ENCODE measurements at regions not wholly inside any gene's neighbourhood (a gene's known extent, or its start where the extent isn't known, plus 50 kb on each side); places are given as distances from the start of the nearest gene placed in this dataset.

DNA sequence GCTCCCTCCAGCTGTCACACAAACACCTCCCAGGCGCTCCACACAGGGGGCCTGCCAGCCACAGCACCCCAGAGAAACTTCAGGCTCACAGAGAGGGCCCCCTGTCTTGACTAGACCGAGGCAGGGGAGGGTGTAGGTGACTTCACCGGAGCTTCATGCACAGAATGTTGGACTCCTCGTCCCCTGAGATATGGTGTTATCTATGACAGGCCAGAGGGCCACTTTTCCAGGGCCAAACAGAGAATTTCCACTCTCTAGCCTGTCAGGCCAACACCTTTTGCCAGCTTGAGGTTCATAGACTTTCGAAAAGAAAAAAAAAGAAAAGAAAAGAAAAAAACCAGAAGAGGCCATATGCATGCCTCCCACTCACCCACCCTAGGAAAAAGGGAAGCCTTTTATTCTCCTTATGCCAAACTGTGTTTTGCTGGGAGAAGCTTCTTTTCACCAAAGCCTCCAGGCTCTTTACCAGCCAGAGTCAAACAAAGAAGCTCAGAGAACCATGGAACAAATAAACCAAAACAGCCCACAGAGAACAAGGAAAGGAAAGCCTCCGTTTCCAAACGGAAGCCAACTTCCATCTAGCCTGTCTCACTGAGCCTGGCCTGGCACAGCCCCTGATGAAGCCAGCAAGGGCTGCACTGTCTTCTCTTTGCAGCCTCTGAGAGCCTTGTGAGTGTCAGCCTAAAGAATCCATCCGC lies 313.2 kb upstream of the JARID2 start (continued):
- TF ChIP-seq ZNF274 (IDR thresholded peaks at IDR 0.05; ENCODE audit: low read depth, low read length) (no peak), ZFX (IDR thresholded peaks at IDR 0.05) (no peak), YY1 (IDR thresholded peaks at IDR 0.05; ENCODE audit: extremely low read depth, insufficient replicate concordance, low read depth, low read length) (no peak), SIN3A (IDR thresholded peaks at IDR 0.05; ENCODE audit: low read depth) (no peak), POLR2A (IDR thresholded peaks at IDR 0.05; ENCODE audit: borderline replicate concordance, extremely low read depth, insufficient read depth, insufficient read length) (no peak), CBX3 (IDR thresholded peaks at IDR 0.05; ENCODE audit: low read depth) (no peak), FOSL1 (IDR thresholded peaks at IDR 0.05; ENCODE audit: low read depth) (no peak), TCF7L2 (IDR thresholded peaks at IDR 0.05; ENCODE audit: borderline replicate concordance, extremely low read depth, insufficient read depth, insufficient read length) (no peak), SRF (IDR thresholded peaks at IDR 0.05; ENCODE audit: low read depth) (no peak), EGR1 (IDR thresholded peaks at IDR 0.05; ENCODE audit: low read depth) (no peak), JUND (IDR thresholded peaks at IDR 0.05) (no peak), POLR2AphosphoS5 (IDR thresholded peaks at IDR 0.05; ENCODE audit: low read depth, low read length) (no peak)
- TF ChIP-seq, protein P1, sequence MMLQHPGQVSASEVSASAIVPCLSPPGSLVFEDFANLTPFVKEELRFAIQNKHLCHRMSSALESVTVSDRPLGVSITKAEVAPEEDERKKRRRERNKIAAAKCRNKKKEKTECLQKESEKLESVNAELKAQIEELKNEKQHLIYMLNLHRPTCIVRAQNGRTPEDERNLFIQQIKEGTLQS (IDR thresholded peaks at IDR 0.05), result no peak
- TF ChIP-seq, protein P2, sequence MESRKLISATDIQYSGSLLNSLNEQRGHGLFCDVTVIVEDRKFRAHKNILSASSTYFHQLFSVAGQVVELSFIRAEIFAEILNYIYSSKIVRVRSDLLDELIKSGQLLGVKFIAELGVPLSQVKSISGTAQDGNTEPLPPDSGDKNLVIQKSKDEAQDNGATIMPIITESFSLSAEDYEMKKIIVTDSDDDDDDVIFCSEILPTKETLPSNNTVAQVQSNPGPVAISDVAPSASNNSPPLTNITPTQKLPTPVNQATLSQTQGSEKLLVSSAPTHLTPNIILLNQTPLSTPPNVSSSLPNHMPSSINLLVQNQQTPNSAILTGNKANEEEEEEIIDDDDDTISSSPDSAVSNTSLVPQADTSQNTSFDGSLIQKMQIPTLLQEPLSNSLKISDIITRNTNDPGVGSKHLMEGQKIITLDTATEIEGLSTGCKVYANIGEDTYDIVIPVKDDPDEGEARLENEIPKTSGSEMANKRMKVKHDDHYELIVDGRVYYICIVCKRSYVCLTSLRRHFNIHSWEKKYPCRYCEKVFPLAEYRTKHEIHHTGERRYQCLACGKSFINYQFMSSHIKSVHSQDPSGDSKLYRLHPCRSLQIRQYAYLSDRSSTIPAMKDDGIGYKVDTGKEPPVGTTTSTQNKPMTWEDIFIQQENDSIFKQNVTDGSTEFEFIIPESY (IDR thresholded peaks at IDR 0.05; ENCODE audit: extremely low read depth, insufficient replicate concordance, low read length), result no peak

DNA sequence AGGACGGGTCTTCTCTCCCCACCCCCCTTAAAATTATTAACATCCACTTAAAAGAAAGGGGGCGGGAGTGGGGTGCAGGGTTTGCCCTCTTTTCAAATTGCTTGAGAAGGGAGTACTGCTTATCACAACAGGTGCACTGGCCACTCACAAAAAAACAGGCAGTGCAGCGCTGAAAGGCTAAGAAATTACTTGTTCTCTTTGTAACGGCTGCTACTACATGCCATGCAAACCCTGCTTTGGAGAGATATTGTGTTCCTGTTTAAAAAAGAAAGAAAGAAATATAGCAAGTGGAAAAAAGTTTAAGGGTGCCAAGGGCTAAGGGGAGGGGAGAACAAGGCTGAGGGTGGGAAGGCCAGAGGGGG lies 312.7 kb upstream of the JARID2 start:
- Histone ChIP-seq H3K27ac (ENCODE audit: low read depth, low read length) (no peak overlapping the region), H3K27me3 (ENCODE audit: insufficient read depth, low read length) (no peaks in the 10 kb centered on the region), H3K79me2 (ENCODE audit: insufficient read depth, low read length) (no peaks in the 10 kb centered on the region), H3K4me2 (ENCODE audit: low read length) (no peak overlapping the region), H3K9me3 (ENCODE audit: control insufficient read depth in 1 of 2, insufficient read depth in 1 of 2, low read depth in 1 of 2, low read length in 2 of 2) (no peaks in the 10 kb centered on the region), H3K4me1 (ENCODE audit: control insufficient read depth in 1 of 2, insufficient read depth in 2 of 2, low read length in 2 of 2) (peaks cover 0 to 7% of the 10 kb centered on the region in 2 experiments; a peak in 2 of 4 replicates), H4K20me1 (ENCODE audit: insufficient read depth) (no peaks in the 10 kb centered on the region), H3K9ac (ENCODE audit: low read length) (no peak overlapping the region), H3K4me3 (replicated peaks in 1 of 2; ENCODE audit: low read depth in 1 of 2, low read length in 2 of 2) (no peak overlapping the region), H3K9me2 (ENCODE audit: insufficient read depth) (no peaks in the 10 kb centered on the region), H2AFZ (ENCODE audit: low read depth, low read length, poor library complexity, severe bottlenecking) (no peak overlapping the region), H3K36me3 (ENCODE audit: control insufficient read depth in 1 of 2, insufficient read depth in 2 of 2, low read length in 2 of 2) (no peaks in the 10 kb centered on the region)
- ChIA-PET RAD21 (ENCODE audit: low non-redundant PET in 1 of 2, low total read pairs in 2 of 2, uncharacterized antibody in 2 of 2, unreplicated experiment in 2 of 2) (no interaction called here), POLR2A (no interaction called here), CTCF (no interaction called here)
- no TSS peak for BruUV-seq (replicated peaks)
- intact Hi-C loops (cut with micrococcal nuclease), result no loop called here
- no peak for ATAC-seq
- no peak for DNase-seq (ENCODE audit: low read depth, low spot score)
- TF ChIP-seq, protein P3, sequence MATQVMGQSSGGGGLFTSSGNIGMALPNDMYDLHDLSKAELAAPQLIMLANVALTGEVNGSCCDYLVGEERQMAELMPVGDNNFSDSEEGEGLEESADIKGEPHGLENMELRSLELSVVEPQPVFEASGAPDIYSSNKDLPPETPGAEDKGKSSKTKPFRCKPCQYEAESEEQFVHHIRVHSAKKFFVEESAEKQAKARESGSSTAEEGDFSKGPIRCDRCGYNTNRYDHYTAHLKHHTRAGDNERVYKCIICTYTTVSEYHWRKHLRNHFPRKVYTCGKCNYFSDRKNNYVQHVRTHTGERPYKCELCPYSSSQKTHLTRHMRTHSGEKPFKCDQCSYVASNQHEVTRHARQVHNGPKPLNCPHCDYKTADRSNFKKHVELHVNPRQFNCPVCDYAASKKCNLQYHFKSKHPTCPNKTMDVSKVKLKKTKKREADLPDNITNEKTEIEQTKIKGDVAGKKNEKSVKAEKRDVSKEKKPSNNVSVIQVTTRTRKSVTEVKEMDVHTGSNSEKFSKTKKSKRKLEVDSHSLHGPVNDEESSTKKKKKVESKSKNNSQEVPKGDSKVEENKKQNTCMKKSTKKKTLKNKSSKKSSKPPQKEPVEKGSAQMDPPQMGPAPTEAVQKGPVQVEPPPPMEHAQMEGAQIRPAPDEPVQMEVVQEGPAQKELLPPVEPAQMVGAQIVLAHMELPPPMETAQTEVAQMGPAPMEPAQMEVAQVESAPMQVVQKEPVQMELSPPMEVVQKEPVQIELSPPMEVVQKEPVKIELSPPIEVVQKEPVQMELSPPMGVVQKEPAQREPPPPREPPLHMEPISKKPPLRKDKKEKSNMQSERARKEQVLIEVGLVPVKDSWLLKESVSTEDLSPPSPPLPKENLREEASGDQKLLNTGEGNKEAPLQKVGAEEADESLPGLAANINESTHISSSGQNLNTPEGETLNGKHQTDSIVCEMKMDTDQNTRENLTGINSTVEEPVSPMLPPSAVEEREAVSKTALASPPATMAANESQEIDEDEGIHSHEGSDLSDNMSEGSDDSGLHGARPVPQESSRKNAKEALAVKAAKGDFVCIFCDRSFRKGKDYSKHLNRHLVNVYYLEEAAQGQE (IDR thresholded peaks at IDR 0.05; ENCODE audit: low read depth), result no peak
- TF ChIP-seq TCF7L2 (IDR thresholded peaks at IDR 0.05; ENCODE audit: borderline replicate concordance, extremely low read depth, insufficient read depth, insufficient read length) (no peak), RAD21 (IDR thresholded peaks at IDR 0.05; ENCODE audit: low read depth) (no peak), SIN3A (IDR thresholded peaks at IDR 0.05; ENCODE audit: low read depth) (no peak), EZH2 (IDR thresholded peaks at IDR 0.05) (no peak), YY1 (IDR thresholded peaks at IDR 0.05; ENCODE audit: extremely low read depth, insufficient replicate concordance, low read depth, low read length) (no peak), POLR2A (IDR thresholded peaks at IDR 0.05; ENCODE audit: borderline replicate concordance, extremely low read depth, insufficient read depth, insufficient read length) (no peak)
- TF ChIP-seq, protein P4, sequence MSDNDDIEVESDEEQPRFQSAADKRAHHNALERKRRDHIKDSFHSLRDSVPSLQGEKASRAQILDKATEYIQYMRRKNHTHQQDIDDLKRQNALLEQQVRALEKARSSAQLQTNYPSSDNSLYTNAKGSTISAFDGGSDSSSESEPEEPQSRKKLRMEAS (IDR thresholded peaks at IDR 0.05), result no peak
- TF ChIP-seq, protein P1 (IDR thresholded peaks at IDR 0.05), result no peak

Measured in HCT116 (cell line).